Karpas-422 (cell line): ENCODE measurements at regions not wholly inside any gene's neighbourhood (a gene's known extent, or its start where the extent isn't known, plus 50 kb on each side); places are given as distances from the start of the nearest gene placed in this dataset.
A peak's percentile ranks its signal among the peaks of the same experiment; 100 is the strongest.

Experiments
- DNase-seq: peaks from one replicate; pipeline ENCODE4 v3.0.0-alpha.2; 2015
- H2AFZ ChIP-seq: fragments of 200-600 bp; sonication (generic); 2 replicates; pipeline ENCODE4 v1.6.1; 2014; ENCODE audit warnings: antibody characterized with exemption, low read length, mixed read lengths
- H3K27ac ChIP-seq: fragments of 200-600 bp; sonication (generic); 2 replicates; pipeline ENCODE4 v1.5.1; 2014; ENCODE audit warnings: mild to moderate bottlenecking, low read length, moderate library complexity
- H3K27me3 ChIP-seq: fragments of 200-600 bp; sonication (generic); 2 replicates; pipeline ENCODE4 v1.6.1; 2014; ENCODE audit warnings: low read length, mixed read lengths
- H3K36me3 ChIP-seq: fragments of 200-600 bp; sonication (generic); 2 replicates; pipeline ENCODE4 v1.6.1; 2014; ENCODE audit warnings: low read length, mixed read lengths; ENCODE audit not compliant: insufficient read depth
- H3K4me1 ChIP-seq: fragments of 200-600 bp; sonication (generic); 2 replicates; pipeline ENCODE4 v1.6.1; 2014; ENCODE audit warnings: mild to moderate bottlenecking, low read length, mixed read lengths
- H3K4me2 ChIP-seq: fragments of 200-600 bp; sonication (generic); 2 replicates; pipeline ENCODE4 v1.6.1; 2014; ENCODE audit warnings: low read length, low read depth, mild to moderate bottlenecking; ENCODE audit not compliant: poor library complexity, severe bottlenecking
- H3K4me3 ChIP-seq: fragments of 200-600 bp; sonication (generic); 2 replicates; pipeline ENCODE4 v1.5.1; 2014; ENCODE audit warnings: mild to moderate bottlenecking, antibody characterized with exemption, low read length, mixed read lengths
- H3K79me2 ChIP-seq: fragments of 200-600 bp; sonication (generic); 2 replicates; pipeline ENCODE4 v1.6.1; 2014; ENCODE audit warnings: mild to moderate bottlenecking, low read length, mixed read lengths
- H3K9ac ChIP-seq: fragments of 200-600 bp; sonication (generic); 2 replicates; pipeline ENCODE4 v1.6.0; 2014; ENCODE audit warnings: low read length
- H3K9me2 ChIP-seq: fragments of 200-600 bp; sonication (generic), shearing (Covaris generic); replicated peaks from 2 replicates; pipeline ENCODE4 v1.6.0; 2014; ENCODE audit warnings: mild to moderate bottlenecking, low read length, moderate library complexity; ENCODE audit not compliant: insufficient read depth
- H3K9me3 ChIP-seq: fragments of 300-700, 200-600 bp; sonication (generic); 2 replicates; pipeline ENCODE4 v1.6.1; 2014; ENCODE audit warnings: low read length, mixed read lengths
- H4K20me1 ChIP-seq: fragments of 200-600 bp; sonication (generic); 2 replicates; pipeline ENCODE4 v1.6.1; 2014; ENCODE audit warnings: mild to moderate bottlenecking, antibody characterized with exemption, low read length, low read depth; ENCODE audit not compliant: insufficient read depth

GRCh38 chr20:23253524-23253923 lies 97.1 kb upstream of the NXT1 start:
- H3K4me2 ChIP-seq: no peak overlapping the region

GRCh38 chr20:23251779-23252178 lies 98.8 kb upstream of the NXT1 start:
- no peak overlapping the region for H3K27ac ChIP-seq
- no peaks in the 10 kb centered on the region for H3K27me3 ChIP-seq
- no peak for DNase-seq
- H3K36me3 ChIP-seq: no peaks in the 10 kb centered on the region
- no peak overlapping the region for H2AFZ ChIP-seq
- H3K9me2 ChIP-seq: no peaks in the 10 kb centered on the region
- no peaks in the 10 kb centered on the region for H3K9me3 ChIP-seq
- no peak overlapping the region for H3K4me2 ChIP-seq
- no peak overlapping the region for H3K9ac ChIP-seq
- H3K4me1 ChIP-seq: peaks cover 6% of the 10 kb centered on the region
- H3K4me3 ChIP-seq: no peak overlapping the region
- 0 out of 2 replicates have a peak, but pooled peaks cover 5% of the 10 kb centered on the region for H4K20me1 ChIP-seq
- H3K79me2 ChIP-seq: no peaks in the 10 kb centered on the region

More at GRCh38 chr20:23253524-23253923, 97.1 kb upstream of the NXT1 start:
- H3K79me2 ChIP-seq: no peaks in the 10 kb centered on the region
- no peaks in the 10 kb centered on the region for H3K9me2 ChIP-seq
- H3K9ac ChIP-seq: no peak overlapping the region
- no peaks in the 10 kb centered on the region for H3K36me3 ChIP-seq
- no peaks in the 10 kb centered on the region for H4K20me1 ChIP-seq
- H2AFZ ChIP-seq: no peak overlapping the region
- H3K9me3 ChIP-seq: no peaks in the 10 kb centered on the region
- H3K27me3 ChIP-seq: no peaks in the 10 kb centered on the region
- no peaks in the 10 kb centered on the region for H3K4me1 ChIP-seq
- H3K27ac ChIP-seq: no peak overlapping the region
- no peak for DNase-seq
- no peak overlapping the region for H3K4me3 ChIP-seq

- Histone ChIP-seq H3K4me3 (no peak overlapping the region), H3K4me2 (no peak overlapping the region), H3K27ac (no peak overlapping the region), H3K79me2 (no peaks in the 10 kb centered on the region), H3K4me1 (peaks cover 13% of the 10 kb centered on the region), H4K20me1 (0 out of 2 replicates have a peak, but pooled peaks cover 5% of the 10 kb centered on the region), H3K27me3 (no peaks in the 10 kb centered on the region), H2AFZ (no peak overlapping the region), H3K9ac (no peak overlapping the region), H3K9me3 (no peaks in the 10 kb centered on the region), H3K9me2 (no peaks in the 10 kb centered on the region), H3K36me3 (no peaks in the 10 kb centered on the region)
- no peak for DNase-seq
Observed at GRCh38 chr20:23249541-23249940, 101.0 kb upstream of the NXT1 start.

GRCh38 chr20:23248461-23248882 lies 102.1 kb upstream of the NXT1 start:
- H4K20me1 ChIP-seq: 0 out of 2 replicates have a peak, but pooled peaks cover 5% of the 10 kb centered on the region
- no peaks in the 10 kb centered on the region for H3K27me3 ChIP-seq
- no peaks in the 10 kb centered on the region for H3K9me3 ChIP-seq
- H3K9ac ChIP-seq: no peak overlapping the region
- H3K4me1 ChIP-seq: peaks cover 13% of the 10 kb centered on the region
- H3K36me3 ChIP-seq: no peaks in the 10 kb centered on the region
- no peaks in the 10 kb centered on the region for H3K79me2 ChIP-seq
- no peak overlapping the region for H3K4me3 ChIP-seq
- no peak overlapping the region for H3K27ac ChIP-seq
- H3K9me2 ChIP-seq: no peaks in the 10 kb centered on the region
- H3K4me2 ChIP-seq: no peak overlapping the region
- no peak overlapping the region for H2AFZ ChIP-seq
- DNase-seq: no peak

- Histone ChIP-seq H3K9me3 (no peaks in the 10 kb centered on the region), H3K27me3 (no peaks in the 10 kb centered on the region), H3K9me2 (no peaks in the 10 kb centered on the region), H3K4me2 (no peak overlapping the region), H3K4me1 (peaks cover 13% of the 10 kb centered on the region), H3K36me3 (no peaks in the 10 kb centered on the region), H2AFZ (no peak overlapping the region), H4K20me1 (0 out of 2 replicates have a peak, but pooled peaks cover 5% of the 10 kb centered on the region), H3K9ac (no peak overlapping the region), H3K79me2 (no peaks in the 10 kb centered on the region), H3K27ac (no peak overlapping the region), H3K4me3 (no peak overlapping the region)
- no peak for DNase-seq
Observed at GRCh38 chr20:23246717-23247664, 103.6 kb upstream of the NXT1 start.

GRCh38 chr20:23245553-23246181 lies 104.9 kb upstream of the NXT1 start:
- Histone ChIP-seq H4K20me1 (0 out of 2 replicates have a peak, but pooled peaks cover 5% of the 10 kb centered on the region), H3K9me2 (no peaks in the 10 kb centered on the region), H3K4me2 (no peak overlapping the region), H3K9ac (no peak overlapping the region), H3K79me2 (no peaks in the 10 kb centered on the region), H3K36me3 (no peaks in the 10 kb centered on the region), H3K27me3 (no peaks in the 10 kb centered on the region), H3K27ac (no peak overlapping the region), H3K4me1 (peaks cover 13% of the 10 kb centered on the region), H2AFZ (no peak overlapping the region), H3K4me3 (no peak overlapping the region), H3K9me3 (no peaks in the 10 kb centered on the region)
- peak; percentile 89 for DNase-seq

GRCh38 chr20:23244916-23245552 lies 105.6 kb upstream of the NXT1 start:
- Histone ChIP-seq H3K4me2 (no peak overlapping the region), H3K79me2 (no peaks in the 10 kb centered on the region), H3K27me3 (no peaks in the 10 kb centered on the region), H4K20me1 (0 out of 2 replicates have a peak, but pooled peaks cover 5% of the 10 kb centered on the region), H3K36me3 (no peaks in the 10 kb centered on the region), H3K4me1 (peaks cover 13% of the 10 kb centered on the region), H2AFZ (no peak overlapping the region), H3K9me2 (no peaks in the 10 kb centered on the region), H3K9me3 (no peaks in the 10 kb centered on the region), H3K27ac (no peak overlapping the region), H3K9ac (no peak overlapping the region), H3K4me3 (no peak overlapping the region)
- DNase-seq: no peak
